IPS-11a (cell line): ENCODE measurements at regions not wholly inside any gene's neighbourhood (a gene's known extent, or its start where the extent isn't known, plus 50 kb on each side); places are given as distances from the start of the nearest gene placed in this dataset.
"Not testable (repeated sequence)": the region's sequence is repeated elsewhere in the genome, so short reads cannot be mapped to it uniquely, and the experiment has no call there.

Experiments
- H3K4me3 ChIP-seq: one replicate; pipeline ENCODE4 v1.5.1; 2013; ENCODE audit warnings: low read depth, low read length, control low read depth

DNA sequence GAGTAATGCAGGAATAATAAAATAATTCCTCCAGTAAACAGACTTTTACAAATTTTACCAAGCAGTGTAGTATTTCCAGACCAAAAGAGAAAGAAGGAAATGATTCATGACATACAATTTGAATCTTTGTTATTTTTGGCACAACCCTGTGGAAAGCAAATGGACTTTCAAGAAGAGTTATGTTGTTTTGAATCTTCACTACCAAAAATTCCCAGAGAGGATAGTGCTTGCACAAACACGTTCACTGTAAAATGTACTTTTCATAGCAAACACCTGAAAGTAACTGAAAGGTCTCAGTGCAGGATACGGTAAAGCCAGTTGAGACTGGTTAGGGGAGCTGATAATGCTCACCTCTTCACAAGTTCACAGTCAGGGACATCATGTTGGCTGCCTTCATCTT, 107.1 kb downstream of the USP22 start:
- no peak overlapping the region for H3K4me3 ChIP-seq

DNA sequence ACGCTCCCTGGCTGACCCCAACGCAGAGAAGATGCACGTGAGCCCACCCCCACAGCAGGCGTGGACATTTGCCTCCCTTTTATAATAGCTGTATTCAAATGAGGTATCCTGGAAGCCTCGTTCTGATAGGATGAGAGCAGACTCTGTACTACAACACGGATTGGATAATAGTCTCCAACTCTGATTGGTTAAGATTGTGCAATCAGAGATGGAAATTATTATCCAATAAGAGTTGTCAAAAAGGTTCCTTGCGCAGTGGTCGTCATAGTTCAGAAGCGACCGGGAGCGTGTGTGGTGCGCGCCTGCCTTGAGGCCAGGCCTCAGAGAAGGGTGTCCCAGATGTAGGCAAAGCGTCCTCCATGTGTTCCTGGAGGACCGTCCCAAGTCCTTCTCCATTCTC, 104.6 kb downstream of the USP22 start:
- H3K4me3 ChIP-seq = no peak overlapping the region

DNA sequence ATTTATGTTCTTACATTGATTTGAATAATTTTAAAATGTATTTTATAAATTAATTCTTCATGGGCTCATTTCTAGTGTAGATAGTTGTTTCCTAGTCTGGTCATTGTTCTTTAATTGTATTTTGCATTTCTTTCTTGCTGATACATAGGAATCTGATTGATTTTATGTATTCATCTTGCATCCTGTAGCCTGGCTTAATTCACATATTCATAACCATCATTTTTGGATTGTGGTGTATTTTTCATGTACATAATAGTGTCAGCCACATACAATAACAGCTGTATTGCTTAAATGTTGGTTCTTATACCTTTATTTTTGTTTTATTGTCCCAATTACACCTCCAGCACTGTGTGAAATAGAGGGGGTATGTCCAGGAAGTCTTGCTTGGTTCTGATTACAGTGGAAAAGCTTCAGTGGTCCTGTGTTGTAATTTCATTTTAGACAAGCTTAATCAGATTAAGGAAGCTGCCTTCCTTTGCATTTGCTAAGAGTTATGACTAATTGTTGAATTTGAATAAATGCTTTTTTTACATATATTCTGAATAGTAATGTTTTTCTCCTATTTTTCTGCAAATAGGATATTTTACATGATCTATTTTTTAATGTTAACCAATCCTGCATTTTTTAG, 103.7 kb downstream of the USP22 start:
- no peak overlapping the region for H3K4me3 ChIP-seq

DNA sequence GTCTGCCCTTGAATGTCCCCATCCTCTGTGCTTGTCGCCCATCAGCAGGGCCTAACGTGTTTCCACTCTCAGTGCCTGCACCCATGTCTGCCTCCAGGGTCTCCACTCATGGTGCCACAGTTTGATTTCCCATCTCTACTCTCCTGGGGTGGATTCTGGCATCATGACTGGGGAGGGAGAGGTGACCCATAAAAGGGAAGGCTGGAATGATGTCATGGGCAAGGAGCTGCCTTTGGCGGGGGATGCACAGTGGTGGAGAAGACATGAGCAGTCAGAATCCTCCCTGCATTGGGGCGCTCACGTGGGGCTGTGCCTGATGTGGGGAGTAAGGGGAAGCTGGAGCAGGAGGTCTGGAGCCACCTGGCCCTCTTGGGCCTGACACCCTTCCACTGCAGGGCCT, 100.9 kb downstream of the USP22 start:
- no peak overlapping the region for H3K4me3 ChIP-seq

DNA sequence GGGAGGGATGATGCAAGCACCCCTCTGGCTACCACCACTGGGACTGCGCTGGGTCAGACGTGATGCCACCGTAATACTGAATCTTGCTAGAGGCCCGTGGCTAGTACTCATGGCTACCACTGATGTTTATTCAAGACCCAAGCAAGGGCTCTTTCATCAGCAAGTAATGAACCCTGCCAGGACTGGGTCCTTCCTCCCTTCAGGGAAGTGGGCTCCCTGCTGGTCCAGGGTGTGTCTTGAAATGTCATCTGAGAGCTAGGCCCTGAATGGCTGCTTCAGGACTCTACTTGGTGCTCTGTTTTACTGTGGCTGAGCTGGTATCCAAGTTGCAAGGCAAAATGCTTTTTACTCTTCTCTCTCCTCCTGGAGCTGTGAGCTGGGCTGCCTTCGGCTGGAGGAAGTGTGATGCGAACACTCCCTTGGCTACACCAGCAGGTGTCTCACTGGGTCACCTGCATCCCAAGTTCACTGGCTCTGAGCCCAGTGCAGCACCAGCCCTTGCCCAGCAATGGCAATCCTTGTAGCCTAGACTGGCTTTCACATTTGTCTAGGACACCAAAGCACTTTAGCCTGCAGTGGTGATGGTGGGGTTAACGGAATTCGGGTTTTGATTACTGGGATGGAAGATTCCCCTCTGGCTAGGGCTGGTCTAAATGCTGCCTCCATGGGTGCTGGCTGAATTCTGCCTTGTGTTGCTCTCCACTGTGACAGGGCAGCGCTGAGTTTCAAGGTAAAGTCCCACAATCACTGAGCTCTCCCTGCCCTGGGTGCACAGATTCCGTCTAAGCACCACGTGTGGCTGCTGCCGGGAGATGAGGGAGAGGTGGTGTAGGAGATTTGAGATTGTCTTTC, 98.6 kb downstream of the USP22 start:
- no peak overlapping the region for H3K4me3 ChIP-seq

DNA sequence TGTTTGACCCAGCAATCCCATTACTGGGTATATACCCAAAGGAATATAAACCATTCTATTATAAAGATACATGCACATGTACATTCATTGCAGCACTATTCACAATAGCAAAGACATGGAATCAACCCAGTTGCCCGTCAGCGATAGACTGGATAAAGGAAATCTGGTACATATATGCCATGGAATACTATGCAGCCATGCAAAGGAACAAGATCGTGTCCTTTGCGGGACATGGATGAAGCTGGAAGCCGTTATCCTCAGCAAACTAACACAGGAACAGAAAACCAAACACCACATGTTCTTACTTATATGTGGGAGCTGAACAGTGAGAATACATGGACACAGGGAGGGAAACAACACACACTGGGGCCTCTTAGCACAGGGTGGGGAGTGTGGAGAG, 95.1 kb downstream of the USP22 start:
- not testable (repeated sequence) for H3K4me3 ChIP-seq

DNA sequence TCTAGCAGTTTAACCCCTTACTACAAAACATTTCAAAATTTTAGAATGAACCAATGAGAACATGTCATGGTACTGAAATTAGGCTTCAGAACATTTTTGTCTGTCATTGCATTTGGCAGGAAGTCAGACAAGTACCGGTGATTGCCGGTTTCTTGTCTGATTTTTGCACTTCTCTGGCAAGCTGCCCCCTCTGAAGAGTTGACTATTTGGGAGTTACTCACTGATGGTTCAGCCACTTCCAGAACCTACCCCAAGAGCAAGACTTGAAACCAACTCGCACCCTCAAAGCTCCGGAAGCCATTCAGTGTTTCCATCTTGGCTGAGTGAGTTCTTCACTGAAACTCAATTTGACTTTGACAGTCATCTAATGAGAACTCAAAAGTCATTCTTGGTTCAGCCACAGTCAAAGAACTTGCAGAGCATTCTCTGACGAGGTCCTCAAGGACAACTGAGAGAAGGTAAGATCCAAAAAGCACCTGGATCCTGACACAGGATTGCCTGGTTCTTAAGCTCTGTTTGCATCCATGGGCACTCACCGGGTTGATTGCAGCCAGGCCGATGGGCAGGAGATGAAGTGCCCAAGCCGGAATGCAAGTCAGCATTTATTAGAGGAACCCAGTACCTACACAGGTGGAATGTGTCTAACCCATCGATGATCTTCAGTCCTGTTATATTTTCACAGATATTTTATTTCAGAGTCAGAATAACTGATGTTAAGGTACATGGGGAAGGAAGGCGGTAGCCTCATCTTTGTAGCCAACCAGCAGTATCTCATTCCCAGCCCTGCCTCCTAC, 93.6 kb downstream of the USP22 start:
- no peak overlapping the region for H3K4me3 ChIP-seq
